ENCODE measurements at regions not wholly inside any gene's neighbourhood (a gene's known extent, or its start where the extent isn't known, plus 50 kb on each side); places are given as distances from the start of the nearest gene placed in this dataset.

- DNase-seq (ENCODE audit: low spot score), result no peak
Measured at GRCh38 chr10:43728425-43728824, 79.7 kb upstream of the ZNF32 start.

- DNase-seq (ENCODE audit: low spot score), result no peak
Measured at GRCh38 chr10:43727935-43728334, 79.3 kb upstream of the ZNF32 start.

GRCh38 chr10:43715334-43715733, 66.7 kb upstream of the ZNF32 start:
- DNase-seq (ENCODE audit: low spot score), result no peak

GRCh38 chr10:43712821-43713584, 64.3 kb upstream of the ZNF32 start:
- DNase-seq (ENCODE audit: low spot score), result no peak

DNA sequence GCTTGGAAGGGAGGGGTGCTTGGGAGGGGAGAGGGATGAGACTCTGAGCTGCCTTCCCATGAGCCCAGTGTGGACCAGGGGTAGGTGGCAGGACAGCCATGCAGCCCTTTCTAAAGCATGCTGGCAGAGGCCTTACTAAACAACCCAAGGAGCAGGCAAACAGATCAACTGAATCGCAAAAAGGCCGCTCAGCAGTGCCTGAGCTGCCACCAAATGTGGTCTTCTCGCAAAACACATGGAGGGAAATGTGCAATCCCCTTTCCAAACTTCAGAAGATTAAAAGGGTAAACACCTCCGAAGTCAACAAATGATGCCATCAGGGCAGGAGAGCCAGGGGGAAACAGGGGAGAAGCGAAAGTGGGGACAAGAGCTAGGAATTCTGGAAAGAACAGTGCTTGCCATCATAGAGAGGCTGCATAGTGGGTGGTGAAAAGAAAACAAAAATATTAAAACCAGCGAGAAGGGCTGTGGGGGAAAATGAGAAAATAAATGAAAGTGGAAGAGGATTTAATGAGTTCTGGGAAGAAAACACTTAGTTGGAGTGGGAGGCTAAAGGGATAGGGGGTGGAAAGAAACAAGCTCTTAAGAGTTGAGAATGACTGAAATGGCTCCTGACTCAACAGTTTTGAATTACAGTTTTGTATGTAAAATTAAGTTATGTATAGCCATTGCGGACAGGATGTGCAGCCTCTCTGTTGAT, 62.2 kb upstream of the ZNF32 start:
- no peak for DNase-seq (ENCODE audit: low spot score)

DNA sequence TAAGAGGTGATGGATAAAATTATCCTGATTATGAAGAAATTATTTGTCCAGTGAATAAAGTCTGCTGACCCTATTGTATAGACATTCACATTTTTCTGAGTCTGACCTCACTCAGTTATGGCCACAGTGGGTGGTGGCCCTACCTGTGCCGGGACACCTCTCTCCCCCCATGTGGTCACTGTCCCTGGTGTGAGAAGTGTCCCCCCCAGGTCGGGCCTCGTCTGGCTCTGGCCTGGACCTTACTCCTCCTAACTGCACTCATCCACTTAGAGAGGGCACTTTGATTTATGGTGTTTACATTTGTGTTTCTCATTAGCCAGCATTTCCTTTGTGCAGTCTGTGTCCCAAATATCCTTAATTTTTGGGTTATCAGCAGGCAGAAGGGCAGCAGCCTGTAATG, 59.6 kb upstream of the ZNF32 start:
- DNase-seq (ENCODE audit: low spot score), result no peak

GRCh38 chr10:43707770-43708169, 59.1 kb upstream of the ZNF32 start:
- DNase-seq (ENCODE audit: low spot score), result no peak

DNA sequence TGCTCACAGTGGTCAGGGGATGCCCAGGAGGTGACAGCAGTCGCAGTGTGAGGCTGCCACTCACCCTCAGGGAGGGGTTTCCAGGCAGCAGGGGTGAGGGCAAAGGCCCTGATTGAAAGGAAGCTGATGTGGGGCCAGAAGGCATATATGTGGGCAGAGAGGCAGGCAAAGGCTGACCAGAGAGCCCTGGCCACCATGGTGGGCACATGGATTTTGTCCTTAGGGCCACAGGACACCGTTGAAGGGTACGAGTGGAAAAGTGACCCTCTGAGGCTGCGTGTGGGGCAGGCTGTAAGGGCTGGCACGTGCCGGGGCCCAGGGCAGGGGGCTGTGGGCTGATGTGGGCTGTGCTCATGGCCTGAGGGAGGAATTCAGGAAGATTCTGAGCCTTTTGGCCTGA, 57.5 kb upstream of the ZNF32 start:
- DNase-seq (ENCODE audit: low spot score), result no peak

- DNase-seq (ENCODE audit: low spot score), result no peak
Measured at GRCh38 chr10:43703286-43703685, 54.6 kb upstream of the ZNF32 start.

GRCh38 chr10:43702936-43703281, 54.2 kb upstream of the ZNF32 start:
- no peak for DNase-seq (ENCODE audit: low spot score)

GRCh38 chr10:43702213-43702935, 53.7 kb upstream of the ZNF32 start:
- DNase-seq (ENCODE audit: low spot score), result no peak

DNA sequence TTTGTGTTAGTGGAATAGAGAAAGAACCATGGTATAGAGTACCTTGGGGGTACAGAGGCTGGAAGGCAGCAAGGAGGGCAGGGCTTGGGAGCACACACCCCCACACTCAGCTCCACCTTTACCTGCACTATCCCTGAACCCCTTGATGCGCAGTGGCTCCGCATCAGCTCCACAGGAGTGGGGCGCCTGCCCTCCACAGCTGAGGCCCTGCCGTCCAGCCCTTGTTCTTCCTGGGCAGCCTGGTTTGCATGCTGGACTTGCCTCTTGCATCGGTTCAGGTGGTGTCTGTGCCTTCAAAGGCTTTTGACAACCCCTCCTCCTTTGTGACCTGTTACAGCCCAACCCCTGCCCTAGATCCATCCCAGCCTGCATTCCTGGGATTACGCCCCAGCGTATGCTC, 52.6 kb upstream of the ZNF32 start:
- no peak for DNase-seq (ENCODE audit: low spot score)

DNA sequence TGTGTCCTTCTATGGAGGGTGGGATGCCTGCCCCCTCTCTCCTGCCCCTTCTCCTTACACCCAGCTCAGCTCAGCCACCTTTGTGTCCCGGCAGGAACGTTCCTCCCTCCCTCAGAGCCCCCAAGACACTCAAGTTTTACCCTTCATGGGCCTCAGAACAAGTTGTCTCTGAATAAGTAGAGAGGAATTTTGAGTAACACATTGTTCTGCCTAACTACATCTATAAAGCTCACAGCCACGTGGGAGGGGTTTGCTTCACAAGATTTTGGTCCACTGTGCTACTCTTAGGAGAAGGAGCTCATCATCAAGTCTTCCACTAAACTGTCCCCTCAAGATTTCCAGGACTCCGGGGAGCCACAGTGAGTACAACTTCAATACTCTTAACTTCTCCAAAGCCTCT, 51.6 kb upstream of the ZNF32 start:
- DNase-seq (ENCODE audit: low spot score), result no peak

DNA sequence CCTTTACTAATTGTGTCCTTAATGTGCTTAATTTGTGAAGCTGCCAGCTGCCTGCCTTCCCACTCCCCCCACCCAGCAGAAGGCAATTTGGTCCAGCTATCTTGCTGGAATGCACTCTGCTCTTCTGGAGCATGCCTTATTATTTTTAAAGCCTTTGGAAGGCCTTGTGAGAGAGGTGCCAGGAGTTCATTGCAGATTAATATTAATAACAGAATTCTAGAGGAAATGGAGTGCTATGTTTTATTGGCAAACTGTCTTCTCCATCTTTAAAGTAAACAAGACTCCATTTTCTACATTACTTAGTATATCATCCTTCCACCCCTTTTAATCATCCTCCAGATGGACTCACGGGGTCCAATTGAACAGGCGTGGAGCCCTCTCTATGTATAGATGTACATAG, 50.8 kb upstream of the ZNF32 start:
- no peak for DNase-seq (ENCODE audit: low spot score)
